SK-N-SH (cell line): ENCODE measurements at regions not wholly inside any gene's neighbourhood (a gene's known extent, or its start where the extent isn't known, plus 50 kb on each side); places are given as distances from the start of the nearest gene placed in this dataset.

Experiments
- CTCF ChIA-PET: fragments of 300-600, 350-600 bp; formaldehyde crosslinking; extraction: SDS; loops from one replicate; lab custom pipeline; 2021; lab: Yijun Ruan, JAX
- POLR2A ChIA-PET: fragments of 350-600 bp; sonication (Branson Sonifier 250); formaldehyde crosslinking; extraction: SDS; loops from one replicate; lab custom pipeline; 2020; ENCODE audit warnings: antibody characterized with exemption, inconsistent platforms; lab: Yijun Ruan, JAX
- DNase-seq: peaks from one replicate; pipeline ENCODE4 v3.0.0; 2012
- H2AFZ ChIP-seq: fragments of 200-600 bp; sonication (generic); 2 replicates; pipeline ENCODE4 v1.8.1; 2016; ENCODE audit warnings: antibody characterized with exemption, mild to moderate bottlenecking, low read depth
- H3F3A ChIP-seq: fragments of 200-600 bp; sonication (generic); replicated peaks from 2 replicates; pipeline ENCODE3; 2016; ENCODE audit warnings: antibody characterized with exemption, mild to moderate bottlenecking; ENCODE audit not compliant: insufficient read depth
- H3K27ac ChIP-seq, 2 experiments: fragments of 200-500 bp in 1 of 2; fragments of 200-600 bp in 1 of 2; sonication (Bioruptor generic) in 1 of 2; sonication (generic), shearing (Covaris generic) in 1 of 2; 2 replicates each; pipeline versions ENCODE4 v1.5.1 to v1.6.1; 2014 to 2016; ENCODE audit warnings: low read depth in 2 of 2, inconsistent platforms in 1 of 2, low read length in 1 of 2, mild to moderate bottlenecking in 1 of 2, mixed read lengths in 1 of 2
- H3K27me3 ChIP-seq: fragments of 200-600 bp; sonication (generic), shearing (Covaris generic); 2 replicates; pipeline ENCODE4 v1.6.1; 2016; ENCODE audit warnings: mixed run types; ENCODE audit not compliant: insufficient read depth
- H3K36me3 ChIP-seq, 2 experiments: fragments of 200-500 bp in 1 of 2; fragments of 200-600 bp in 1 of 2; sonication (Bioruptor generic) in 1 of 2; sonication (generic) in 1 of 2; replicated peaks in 1 of 2; 2 replicates each; pipeline versions ENCODE3 to v1.5.1; 2014 to 2016; ENCODE audit warnings: low read length in 1 of 2, mild to moderate bottlenecking in 1 of 2; ENCODE audit not compliant: insufficient read depth in 2 of 2, control insufficient read depth in 1 of 2
- H3K4me1 ChIP-seq, 2 experiments: fragments of 200-500 bp in 1 of 2; fragments of 200-600 bp in 1 of 2; sonication (Bioruptor generic) in 1 of 2; sonication (generic), shearing (Covaris generic) in 1 of 2; 2 replicates each; pipeline versions ENCODE4 v1.5.1 to v1.6.1; 2014 to 2016; ENCODE audit warnings: low read depth in 1 of 2, low read length in 1 of 2, mixed run types in 1 of 2; ENCODE audit not compliant: insufficient read depth in 2 of 2, control insufficient read depth in 1 of 2
- H3K4me2 ChIP-seq: fragments of 200-600 bp; sonication (generic), shearing (Covaris generic); 2 replicates; pipeline ENCODE4 v1.6.1; 2017; ENCODE audit warnings: mixed run types
- H3K4me3 ChIP-seq, 2 experiments: fragments of 200-500 bp in 1 of 2; fragments of 200-600 bp in 1 of 2; sonication (Bioruptor generic) in 1 of 2; sonication (generic), shearing (Covaris generic) in 1 of 2; 2 replicates each; pipeline versions ENCODE4 v1.5.1 to v1.8.1; 2014 to 2016; ENCODE audit warnings: low read depth in 2 of 2, inconsistent platforms in 1 of 2, low read length in 1 of 2, mild to moderate bottlenecking in 1 of 2, mixed read lengths in 1 of 2, moderate library complexity in 1 of 2
- H3K79me2 ChIP-seq: fragments of 200-600 bp; sonication (generic); 2 replicates; pipeline ENCODE4 v1.8.1; 2017; ENCODE audit warnings: mild to moderate bottlenecking; ENCODE audit not compliant: insufficient read depth
- H3K9ac ChIP-seq: fragments of 200-600 bp; sonication (generic); 2 replicates; pipeline ENCODE4 v1.6.1; 2017; ENCODE audit warnings: mixed run types
- H3K9me2 ChIP-seq: fragments of 200-600 bp; sonication (generic); 2 replicates; pipeline ENCODE4 v1.6.1; 2017; ENCODE audit warnings: mixed run types
- H3K9me3 ChIP-seq: fragments of 200-600 bp; sonication (generic); 2 replicates; pipeline ENCODE4 v1.6.1; 2017; ENCODE audit warnings: mixed run types, mild to moderate bottlenecking, moderate library complexity
- H4K20me1 ChIP-seq: fragments of 200-600 bp; sonication (generic); 2 replicates; pipeline ENCODE4 v1.6.1; 2017; ENCODE audit warnings: mild to moderate bottlenecking, mixed run types; ENCODE audit not compliant: insufficient read depth
- EZH2phosphoT487 ChIP-seq: fragments of 200-600 bp; sonication (generic); IDR thresholded peaks from 2 replicates; pipeline ENCODE4 v1.6.1; 2017; ENCODE audit warnings: low read depth, mixed run types, mild to moderate bottlenecking, antibody characterized with exemption, moderate library complexity, borderline replicate concordance
- FOSL2 ChIP-seq: IDR thresholded peaks from 2 replicates; pipeline ENCODE4 v1.4.0; 2012; ENCODE audit warnings: low read depth, mild to moderate bottlenecking, moderate library complexity, borderline replicate concordance
- GATA2 ChIP-seq: sonication (generic); formaldehyde crosslinking; IDR thresholded peaks from 2 replicates; pipeline ENCODE4 v1.5.0; 2020; ENCODE audit warnings: mild to moderate bottlenecking, missing genetic modification reagents
- JUND ChIP-seq: IDR thresholded peaks from 2 replicates; pipeline ENCODE4 v1.4.0; 2012
- MEF2A ChIP-seq: IDR thresholded peaks from 2 replicates; pipeline ENCODE4 v1.4.0; 2012; ENCODE audit warnings: low read depth, borderline replicate concordance
- RAD21 ChIP-seq: IDR thresholded peaks from 2 replicates; pipeline ENCODE4 v1.6.1; 2012; ENCODE audit warnings: mild to moderate bottlenecking, low read length
- RCOR1 ChIP-seq: fragments of 150-350 bp; IDR thresholded peaks from 2 replicates; pipeline ENCODE4 v1.6.1; 2017; ENCODE audit warnings: antibody characterized with exemption, low read length
- RFX5 ChIP-seq: IDR thresholded peaks from 2 replicates; pipeline ENCODE4 v1.6.1; 2012; ENCODE audit warnings: mild to moderate bottlenecking, improper control_type of control experiment, low read length
- RXRA ChIP-seq: IDR thresholded peaks from 2 replicates; pipeline ENCODE4 v1.4.0; 2012; ENCODE audit warnings: low read depth, mild to moderate bottlenecking, borderline replicate concordance
- SMC3 ChIP-seq: IDR thresholded peaks from 2 replicates; pipeline ENCODE4 v1.6.1; 2012; ENCODE audit warnings: low read depth, low read length, improper control_type of control experiment
- TAF1 ChIP-seq: IDR thresholded peaks from 2 replicates; pipeline ENCODE4 v1.6.1; 2012; ENCODE audit warnings: low read depth, mild to moderate bottlenecking, low read length, moderate library complexity, borderline replicate concordance
- TCF12 ChIP-seq: IDR thresholded peaks from 2 replicates; pipeline ENCODE4 v1.4.0; 2012
- USF1 ChIP-seq: IDR thresholded peaks from 2 replicates; pipeline ENCODE4 v1.4.0; 2012; ENCODE audit warnings: low read depth, borderline replicate concordance
- WGBS: methylation state at CpG from one replicate; pipeline ENCODE4 v1.1.6; 2017; ENCODE audit warnings: low lambda C conversion rate; 5-methylcytosine and 5-hydroxymethylcytosine counted together
- TF ChIP-seq, protein P1 (sequence below): fragments of 150-350 bp; IDR thresholded peaks from 2 replicates; pipeline ENCODE4 v1.6.1; 2017; ENCODE audit warnings: antibody characterized with exemption, low read length, low read depth, borderline replicate concordance
- TF ChIP-seq, protein P2 (sequence below): fragments of 200-600 bp; sonication (generic); IDR thresholded peaks from 2 replicates; pipeline ENCODE4 v1.6.1; 2017; ENCODE audit warnings: antibody characterized with exemption, mild to moderate bottlenecking, moderate library complexity
- TF ChIP-seq, protein P3 (sequence below): IDR thresholded peaks from 2 replicates; pipeline ENCODE4 v1.4.0; 2012; ENCODE audit warnings: low read depth

GRCh38 chr6:87907521-87907920 is 140.1 kb upstream of the SPACA1 start (continued):
- TF ChIP-seq RFX5: no peak
- no peak for TF ChIP-seq MEF2A
- TF ChIP-seq TCF12: no peak
- TF ChIP-seq, protein P1, sequence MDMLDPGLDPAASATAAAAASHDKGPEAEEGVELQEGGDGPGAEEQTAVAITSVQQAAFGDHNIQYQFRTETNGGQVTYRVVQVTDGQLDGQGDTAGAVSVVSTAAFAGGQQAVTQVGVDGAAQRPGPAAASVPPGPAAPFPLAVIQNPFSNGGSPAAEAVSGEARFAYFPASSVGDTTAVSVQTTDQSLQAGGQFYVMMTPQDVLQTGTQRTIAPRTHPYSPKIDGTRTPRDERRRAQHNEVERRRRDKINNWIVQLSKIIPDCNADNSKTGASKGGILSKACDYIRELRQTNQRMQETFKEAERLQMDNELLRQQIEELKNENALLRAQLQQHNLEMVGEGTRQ: no peak
- TF ChIP-seq RAD21: no peak
- TF ChIP-seq, protein P2, sequence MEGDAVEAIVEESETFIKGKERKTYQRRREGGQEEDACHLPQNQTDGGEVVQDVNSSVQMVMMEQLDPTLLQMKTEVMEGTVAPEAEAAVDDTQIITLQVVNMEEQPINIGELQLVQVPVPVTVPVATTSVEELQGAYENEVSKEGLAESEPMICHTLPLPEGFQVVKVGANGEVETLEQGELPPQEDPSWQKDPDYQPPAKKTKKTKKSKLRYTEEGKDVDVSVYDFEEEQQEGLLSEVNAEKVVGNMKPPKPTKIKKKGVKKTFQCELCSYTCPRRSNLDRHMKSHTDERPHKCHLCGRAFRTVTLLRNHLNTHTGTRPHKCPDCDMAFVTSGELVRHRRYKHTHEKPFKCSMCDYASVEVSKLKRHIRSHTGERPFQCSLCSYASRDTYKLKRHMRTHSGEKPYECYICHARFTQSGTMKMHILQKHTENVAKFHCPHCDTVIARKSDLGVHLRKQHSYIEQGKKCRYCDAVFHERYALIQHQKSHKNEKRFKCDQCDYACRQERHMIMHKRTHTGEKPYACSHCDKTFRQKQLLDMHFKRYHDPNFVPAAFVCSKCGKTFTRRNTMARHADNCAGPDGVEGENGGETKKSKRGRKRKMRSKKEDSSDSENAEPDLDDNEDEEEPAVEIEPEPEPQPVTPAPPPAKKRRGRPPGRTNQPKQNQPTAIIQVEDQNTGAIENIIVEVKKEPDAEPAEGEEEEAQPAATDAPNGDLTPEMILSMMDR: no peak
- no peak for TF ChIP-seq USF1
- no peak for TF ChIP-seq RCOR1

- no peaks in the 10 kb centered on the region for H3F3A ChIP-seq
- no peaks in the 10 kb centered on the region for H3K27me3 ChIP-seq
- no peak overlapping the region for H3K9ac ChIP-seq
- ChIA-PET POLR2A (no interaction called here), CTCF (interaction anchor here (1.8 kb wide), 1 partner anchor 24 kb away, joined by 5 read pairs; no protein-coding TSS in a partner anchor)
- H3K36me3 ChIP-seq: no peaks in the 10 kb centered on the region
- H2AFZ ChIP-seq: no peak overlapping the region
- TF ChIP-seq MEF2A: no peak
- no peak for TF ChIP-seq SMC3
- TF ChIP-seq, protein P3, sequence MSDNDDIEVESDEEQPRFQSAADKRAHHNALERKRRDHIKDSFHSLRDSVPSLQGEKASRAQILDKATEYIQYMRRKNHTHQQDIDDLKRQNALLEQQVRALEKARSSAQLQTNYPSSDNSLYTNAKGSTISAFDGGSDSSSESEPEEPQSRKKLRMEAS: no peak
- no peak for TF ChIP-seq FOSL2
- no peak for TF ChIP-seq RXRA
- TF ChIP-seq TAF1: no peak
- TF ChIP-seq TCF12: no peak
- TF ChIP-seq GATA2: no peak
- no peak for TF ChIP-seq EZH2phosphoT487
- no peak for TF ChIP-seq JUND
- no peak for TF ChIP-seq RAD21
- H3K4me1 ChIP-seq: no peaks in the 10 kb centered on the region
- no peak overlapping the region for H3K4me3 ChIP-seq
- no peak overlapping the region for H3K27ac ChIP-seq
- no peaks in the 10 kb centered on the region for H4K20me1 ChIP-seq
- H3K4me2 ChIP-seq: no peak overlapping the region
- no peaks in the 10 kb centered on the region for H3K9me2 ChIP-seq
- DNase-seq: no peak
- 24% methylated on average over 2 of the region's 2 CpGs for WGBS
- H3K79me2 ChIP-seq: no peaks in the 10 kb centered on the region
- no peaks in the 10 kb centered on the region for H3K9me3 ChIP-seq
Observed at GRCh38 chr6:87905101-87905641, 142.5 kb upstream of the SPACA1 start.
